T-helper 1 cell (primary cell): ENCODE measurements at regions not wholly inside any gene's neighbourhood (a gene's known extent, or its start where the extent isn't known, plus 50 kb on each side); places are given as distances from the start of the nearest gene placed in this dataset.
"Not testable (repeated sequence)": the region's sequence is repeated elsewhere in the genome, so short reads cannot be mapped to it uniquely, and the experiment has no call there.

Experiments used
- DNase-seq, 5 donors: peaks; one replicate each; pipeline ENCODE4 v3.0.0-alpha.2; 2012 to 2020

GRCh38 chr2:129797489-129798300 is 181.8 kb upstream of the RAB6C start:
- DNase-seq, result no peak

GRCh38 chr2:129798301-129798581 is 181.2 kb upstream of the RAB6C start:
- DNase-seq, result no peak

GRCh38 chr2:129798626-129799025 is 180.8 kb upstream of the RAB6C start:
- no peak for DNase-seq

GRCh38 chr2:129799036-129799958 is 180.2 kb upstream of the RAB6C start:
- DNase-seq, result no peak

- no peak for DNase-seq
Measured at GRCh38 chr2:129800285-129800684, 179.2 kb upstream of the RAB6C start.

GRCh38 chr2:129800686-129801085 is 178.8 kb upstream of the RAB6C start:
- no peak for DNase-seq

DNA sequence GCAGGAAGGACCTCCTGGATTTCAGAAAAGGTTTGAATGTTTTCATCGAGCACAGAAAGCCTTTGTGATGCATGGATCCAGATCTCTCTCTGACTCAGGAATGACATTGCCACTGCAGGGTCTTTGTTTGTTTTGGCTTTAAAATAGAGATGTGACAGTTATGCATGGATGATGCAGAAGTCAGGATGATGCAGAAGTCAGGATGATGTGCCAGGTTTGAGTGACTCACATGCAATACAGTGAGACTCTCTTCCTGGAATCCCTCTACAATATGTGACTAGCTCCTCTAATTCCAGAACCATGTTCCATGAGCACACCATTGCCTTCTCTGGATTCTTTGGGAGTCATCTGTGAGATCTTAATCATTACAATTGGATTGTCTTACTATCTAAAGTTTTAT is 177.9 kb upstream of the RAB6C start:
- DNase-seq, result no peak

GRCh38 chr2:129802290-129802689 is 177.2 kb upstream of the RAB6C start:
- no peak for DNase-seq

GRCh38 chr2:129803032-129803431 is 176.4 kb upstream of the RAB6C start:
- no peak for DNase-seq

DNA sequence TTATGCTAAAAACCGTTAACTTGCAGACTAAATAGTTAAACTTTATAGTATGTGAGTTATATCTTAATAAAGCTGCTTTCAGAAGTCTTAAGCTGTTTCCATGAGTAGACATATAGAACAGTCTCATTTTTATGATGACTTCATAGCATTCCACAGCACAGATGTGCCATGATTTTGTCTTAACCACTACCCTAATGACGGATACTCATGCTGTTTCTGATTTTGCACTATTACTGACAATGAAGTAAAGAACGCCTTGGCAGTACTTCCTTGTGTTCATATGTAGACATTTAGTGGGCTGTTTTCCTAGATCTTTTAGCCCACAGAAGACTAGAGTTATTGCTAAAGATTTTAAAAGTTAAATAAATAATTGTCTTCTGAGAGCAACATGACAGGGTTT is 175.6 kb upstream of the RAB6C start:
- DNase-seq, result no peak

- no peak for DNase-seq
Measured at GRCh38 chr2:129805899-129806298, 173.6 kb upstream of the RAB6C start.

- DNase-seq, result no peak
Measured at GRCh38 chr2:129806317-129806716, 173.1 kb upstream of the RAB6C start.

GRCh38 chr2:129806990-129807389 is 172.5 kb upstream of the RAB6C start:
- DNase-seq, result no peak

GRCh38 chr2:129807642-129808338 is 171.7 kb upstream of the RAB6C start:
- not testable (repeated sequence) for DNase-seq

GRCh38 chr2:129810521-129810920 is 168.9 kb upstream of the RAB6C start:
- no peak for DNase-seq

- no peak for DNase-seq
Measured at GRCh38 chr2:129812071-129812470, 167.4 kb upstream of the RAB6C start.

DNA sequence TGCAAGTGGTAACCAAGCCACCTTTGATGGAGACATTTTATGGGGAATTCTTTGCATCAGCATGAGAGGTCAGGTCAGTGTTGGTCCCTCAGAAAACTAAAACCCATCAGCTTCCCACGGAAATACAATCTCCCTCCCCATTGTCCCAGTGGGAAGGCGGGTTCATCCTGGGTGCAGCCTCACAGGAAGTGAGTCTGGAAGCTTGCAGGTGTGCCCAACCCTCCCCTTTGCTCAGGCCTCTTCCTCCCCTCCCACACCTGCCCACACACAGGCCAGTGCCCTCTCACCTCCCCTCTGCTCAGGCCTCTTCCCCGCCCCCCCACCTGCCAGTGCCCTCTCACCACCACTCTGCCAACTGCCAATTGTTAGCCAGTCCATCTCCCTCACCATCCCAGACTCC is 166.8 kb upstream of the RAB6C start:
- no peak for DNase-seq

- DNase-seq, result no peak
Measured at GRCh38 chr2:129813404-129813803, 166.1 kb upstream of the RAB6C start.

- no peak for DNase-seq
Measured at GRCh38 chr2:129816813-129817574, 162.5 kb upstream of the RAB6C start.

DNA sequence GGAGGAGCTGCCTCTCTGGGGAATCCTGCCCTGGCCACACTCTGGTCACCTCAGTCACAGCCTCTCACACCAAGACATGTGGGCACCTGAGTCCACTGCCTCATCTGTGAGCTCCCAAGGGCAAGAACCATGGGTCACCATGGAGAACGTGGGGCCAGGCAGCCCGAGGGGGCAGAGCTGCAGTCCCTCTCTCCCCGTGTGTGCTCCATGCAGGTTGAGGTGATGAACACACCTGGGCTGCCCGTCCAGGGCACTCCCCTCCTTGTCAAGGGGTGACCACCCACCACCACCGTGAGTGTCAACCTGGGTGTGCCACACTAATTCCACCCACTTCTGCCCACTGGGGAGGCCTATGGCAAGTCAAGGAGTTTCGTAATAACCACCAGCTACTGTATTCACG is 159.6 kb upstream of the RAB6C start:
- no peak for DNase-seq

GRCh38 chr2:129820908-129821307 is 158.6 kb upstream of the RAB6C start:
- DNase-seq, result no peak

GRCh38 chr2:129821445-129821844 is 158.0 kb upstream of the RAB6C start:
- DNase-seq, result no peak

- DNase-seq, result no peak
Measured at GRCh38 chr2:129823044-129823443, 156.4 kb upstream of the RAB6C start.
